IMR-90 (cell line): ENCODE measurements at regions not wholly inside any gene's neighbourhood (a gene's known extent, or its start where the extent isn't known, plus 50 kb on each side); places are given as distances from the start of the nearest gene placed in this dataset.

ENCODE experiments used
- CTCF ChIP-seq: conservative IDR thresholded peaks from 2 replicates; pipeline ENCODE4 v1.5.1; 2012; ENCODE audit warnings: mild to moderate bottlenecking, low read depth, low read length, improper control_type of control experiment
- FOS ChIP-seq: fragments of 150-350 bp; IDR thresholded peaks from 2 replicates; pipeline ENCODE4 v1.6.1; 2016; ENCODE audit warnings: low read depth, low read length

DNA sequence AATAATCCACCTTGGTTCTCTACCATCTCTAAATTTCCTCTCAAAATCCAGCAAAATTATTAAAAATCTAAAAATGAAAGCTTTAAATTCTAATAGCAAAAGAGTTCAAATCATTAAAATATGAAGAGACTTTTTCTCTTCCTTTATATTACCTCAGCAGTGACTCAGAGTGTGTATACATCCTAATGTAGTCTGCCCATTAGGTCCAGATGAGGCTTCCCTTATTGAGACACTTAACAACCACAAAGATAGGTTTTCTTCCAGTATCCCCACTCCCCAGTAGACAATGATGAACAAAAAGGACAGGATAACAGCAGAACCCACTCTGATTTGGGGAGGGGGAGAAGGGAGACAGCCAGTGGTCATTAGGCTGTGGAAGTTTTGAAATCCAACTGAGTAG lies 61.5 kb upstream of the DCBLD2 start:
- no peak for TF ChIP-seq FOS
- TF ChIP-seq CTCF, result no peak
